HEK293T (cell line): ENCODE measurements at regions not wholly inside any gene's neighbourhood (a gene's known extent, or its start where the extent isn't known, plus 50 kb on each side); places are given as distances from the start of the nearest gene placed in this dataset.
"Not testable (repeated sequence)": the region's sequence is repeated elsewhere in the genome, so short reads cannot be mapped to it uniquely, and the experiment has no call there.

Experiments used
- BHLHE40 ChIP-seq: fragments of 450-650 bp; IDR thresholded peaks from 2 replicates; pipeline ENCODE4 v1.6.1; 2016; ENCODE audit warnings: mild to moderate bottlenecking, moderate library complexity, borderline replicate concordance
- CTBP1 ChIP-seq: fragments of 450-650 bp; IDR thresholded peaks from 2 replicates; pipeline ENCODE4 v1.6.1; 2016; ENCODE audit warnings: borderline replicate concordance
- ELF4 ChIP-seq: fragments of 450-650 bp; IDR thresholded peaks from 2 replicates; pipeline ENCODE4 v1.6.1; 2017; ENCODE audit warnings: antibody characterized with exemption
- FOXM1 ChIP-seq: fragments of 450-650 bp; IDR thresholded peaks from 2 replicates; pipeline ENCODE4 v1.6.1; 2017; ENCODE audit warnings: mild to moderate bottlenecking, borderline replicate concordance
- HDGF ChIP-seq: fragments of 450-650 bp; IDR thresholded peaks from 2 replicates; pipeline ENCODE4 v1.6.1; 2017; ENCODE audit warnings: antibody characterized with exemption, borderline replicate concordance
- L3MBTL2 ChIP-seq: fragments of 450-650 bp; conservative IDR thresholded peaks from 2 replicates; pipeline ENCODE4 v1.6.1; 2016; ENCODE audit warnings: mild to moderate bottlenecking
- SP1 ChIP-seq: fragments of 450-650 bp; IDR thresholded peaks from 2 replicates; pipeline ENCODE4 v1.6.1; 2017
- SUZ12 ChIP-seq: fragments of 450-650 bp; IDR thresholded peaks from 2 replicates; pipeline ENCODE4 v1.6.1; 2016; ENCODE audit warnings: mild to moderate bottlenecking
- ZNF384 ChIP-seq: fragments of 450-650 bp; IDR thresholded peaks from 2 replicates; pipeline ENCODE4 v1.6.1; 2016
- TF ChIP-seq, protein P1 (sequence below): fragments of 450-650 bp; IDR thresholded peaks from 2 replicates; pipeline ENCODE4 v1.6.1; 2016

DNA sequence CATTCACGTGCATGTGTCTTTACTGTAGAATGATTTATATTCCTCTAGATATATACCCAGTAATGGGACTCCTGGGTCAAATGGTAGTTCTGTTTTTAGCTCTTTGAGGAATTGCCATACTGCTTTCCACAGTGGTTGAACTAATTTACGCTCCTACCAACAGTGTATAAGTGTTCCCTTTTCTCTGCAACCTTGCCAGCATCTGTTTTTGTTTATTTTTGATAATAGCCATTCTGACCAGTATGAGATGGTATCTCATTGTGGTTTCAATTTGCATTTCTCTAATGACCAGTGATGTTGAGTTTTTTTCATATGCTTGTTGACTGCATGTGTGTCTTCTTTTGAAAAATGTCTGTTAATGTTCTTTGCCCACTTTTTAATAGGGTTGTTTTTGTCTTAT is 236.8 kb upstream of the IRF2BP2 start:
- TF ChIP-seq SP1, L3MBTL2, HDGF, ZNF384, FOXM1, BHLHE40, ELF4, SUZ12, CTBP1: not testable (repeated sequence)
- TF ChIP-seq, protein P1, sequence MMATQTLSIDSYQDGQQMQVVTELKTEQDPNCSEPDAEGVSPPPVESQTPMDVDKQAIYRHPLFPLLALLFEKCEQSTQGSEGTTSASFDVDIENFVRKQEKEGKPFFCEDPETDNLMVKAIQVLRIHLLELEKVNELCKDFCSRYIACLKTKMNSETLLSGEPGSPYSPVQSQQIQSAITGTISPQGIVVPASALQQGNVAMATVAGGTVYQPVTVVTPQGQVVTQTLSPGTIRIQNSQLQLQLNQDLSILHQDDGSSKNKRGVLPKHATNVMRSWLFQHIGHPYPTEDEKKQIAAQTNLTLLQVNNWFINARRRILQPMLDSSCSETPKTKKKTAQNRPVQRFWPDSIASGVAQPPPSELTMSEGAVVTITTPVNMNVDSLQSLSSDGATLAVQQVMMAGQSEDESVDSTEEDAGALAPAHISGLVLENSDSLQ, result not testable (repeated sequence)
